Panc1 (cell line): ENCODE measurements at regions not wholly inside any gene's neighbourhood (a gene's known extent, or its start where the extent isn't known, plus 50 kb on each side); places are given as distances from the start of the nearest gene placed in this dataset.

Experiments used
- ATAC-seq: fragments of 200-7000 bp; cut with Tn5 transposase; 2 replicates; pipeline ENCODE4 v1.9.1; 2020; ENCODE audit warnings: mild to moderate bottlenecking, moderate library complexity
- BruUV-seq: library from RNA; stranded (reverse); fragments of 400-500 nt; replicated peaks from 2 replicates; lab custom pipeline; 2021; lab: Mats Ljungman, UMichigan
- CTCF ChIA-PET: fragments of 300-600 bp; sonication (Branson Sonifier 250); formaldehyde crosslinking; loops from one replicate; lab custom pipeline; 2022; ENCODE audit warnings: antibody characterized with exemption; lab: Charles Lee
- POLR2A ChIA-PET: fragments of 300-600 bp; sonication (Branson Sonifier 250); formaldehyde crosslinking; loops from one replicate; lab custom pipeline; 2022; ENCODE audit warnings: antibody characterized with exemption; lab: Charles Lee
- DNase-seq: peaks from one replicate; pipeline ENCODE4 v3.0.0-alpha.2; 2010; ENCODE audit warnings: low read depth, low spot score
- H3K27ac ChIP-seq: 2 replicates; pipeline ENCODE4 v1.5.1; 2011; ENCODE audit warnings: mild to moderate bottlenecking, low read length, inconsistent platforms
- H3K27me3 ChIP-seq: fragments of 200-500 bp; sonication (Bioruptor generic); 2 replicates; pipeline ENCODE4 v1.6.0; 2014; ENCODE audit warnings: low read length, inconsistent platforms; ENCODE audit not compliant: control insufficient read depth, insufficient read depth
- H3K36me3 ChIP-seq: fragments of 200-500 bp; sonication (Bioruptor generic); 2 replicates; pipeline ENCODE4 v1.5.1; 2014; ENCODE audit warnings: inconsistent platforms, mild to moderate bottlenecking, low read length, moderate library complexity; ENCODE audit not compliant: control insufficient read depth, insufficient read depth
- H3K4me1 ChIP-seq: 2 replicates; pipeline ENCODE4 v1.5.1; 2011; ENCODE audit warnings: inconsistent platforms, mild to moderate bottlenecking, low read length, moderate library complexity; ENCODE audit not compliant: control insufficient read depth, insufficient read depth
- H3K4me3 ChIP-seq, 2 experiments: 2 replicates each; pipeline ENCODE4 v1.5.1; 2011 to 2012; ENCODE audit warnings: low read depth in 2 of 2, low read length in 2 of 2, mild to moderate bottlenecking in 2 of 2, inconsistent platforms in 1 of 2, moderate library complexity in 1 of 2
- H3K9me3 ChIP-seq: fragments of 200-500 bp; sonication (Bioruptor generic); 2 replicates; pipeline ENCODE4 v1.5.1; 2014; ENCODE audit warnings: low read depth, mild to moderate bottlenecking, inconsistent platforms, low read length, moderate library complexity; ENCODE audit not compliant: control insufficient read depth, insufficient read depth
- CTCF ChIP-seq: fragments of 450-650 bp; IDR thresholded peaks from 2 replicates; pipeline ENCODE4 v1.5.1; 2017; ENCODE audit warnings: mild to moderate bottlenecking
- POLR2AphosphoS5 ChIP-seq: IDR thresholded peaks from 2 replicates; pipeline ENCODE4 v1.6.1; 2012; ENCODE audit warnings: mild to moderate bottlenecking, low read depth, low read length, moderate library complexity
- REST ChIP-seq, 2 experiments: IDR thresholded peaks; 2 replicates each; pipeline ENCODE4 v1.6.1; 2011 to 2012; ENCODE audit warnings: low read depth in 2 of 2, control low read depth in 1 of 2, low read length in 1 of 2, mild to moderate bottlenecking in 1 of 2, moderate library complexity in 1 of 2; ENCODE audit not compliant: insufficient read depth in 1 of 2
- SIN3A ChIP-seq: IDR thresholded peaks from 2 replicates; pipeline ENCODE4 v1.6.1; 2012; ENCODE audit warnings: low read depth, mild to moderate bottlenecking, low read length, moderate library complexity, borderline replicate concordance; ENCODE audit not compliant: insufficient read depth
- TCF7L2 ChIP-seq: IDR thresholded peaks from 2 replicates; pipeline ENCODE4 v1.6.1; 2011; ENCODE audit warnings: mild to moderate bottlenecking, low read depth, low read length, inconsistent platforms
- in situ Hi-C: cut with HindIII; loops from 2 replicates; pipeline ENCODE4 v1.10.0; 2016; ENCODE audit warnings: low sequenced_read_pairs, low pct_unique_long_range_greater_than_20kb
- intact Hi-C: fragments of 100-400 bp; cut with micrococcal nuclease; formaldehyde crosslinking; loops from one replicate; pipeline ENCODE4 v1.10.0; 2022; ENCODE audit not compliant: unreplicated experiment

- no peaks in the 10 kb centered on the region for H3K36me3 ChIP-seq
- DNase-seq, result no peak
- intact Hi-C loops (no loop called here), in situ Hi-C loops (no loop called here)
- H3K27me3 ChIP-seq, result no peaks in the 10 kb centered on the region
- ATAC-seq, result peak; percentile 95
- no peak overlapping the region for H3K4me3 ChIP-seq
- H3K27ac ChIP-seq, result peak overlapping the region; percentile 63
- CTCF ChIA-PET, result interaction anchor here (0.6 kb wide), 1 partner anchor 290 kb away, joined by 5 read pairs; no protein-coding TSS in a partner anchor
- 0 out of 2 replicates have a peak, but pooled peaks have one; percentile 30 for TF ChIP-seq TCF7L2
- TF ChIP-seq POLR2AphosphoS5, result no peak
- no TSS peak for BruUV-seq
- no peaks in the 10 kb centered on the region for H3K9me3 ChIP-seq
- POLR2A ChIA-PET, result no interaction called here
- no peaks in the 10 kb centered on the region; the same call in none of the 2 replicates for H3K4me1 ChIP-seq
These were observed 71.3 kb upstream of the KIT start for GRCh38 chr4:54586320-54586955.

- intact Hi-C loops, result no loop called here
- CTCF ChIA-PET, result no interaction called here
- peak overlapping the region; percentile 44; the same call in 1 of the 2 replicates for H3K27ac ChIP-seq
These were observed 70.5 kb upstream of the KIT start for GRCh38 chr4:54587107-54587891.

More at GRCh38 chr4:54587107-54587891, 70.5 kb upstream of the KIT start:
- BruUV-seq, result no TSS peak
- DNase-seq, result no peak
- Histone ChIP-seq H3K9me3 (no peaks in the 10 kb centered on the region), H3K4me1 (no peaks in the 10 kb centered on the region; the same call in none of the 2 replicates), H3K36me3 (no peaks in the 10 kb centered on the region), H3K27me3 (no peaks in the 10 kb centered on the region), H3K4me3 (no peak overlapping the region)
- POLR2A ChIA-PET, result no interaction called here
- in situ Hi-C loops, result no loop called here
- TF ChIP-seq CTCF (no peak), TCF7L2 (no peak), POLR2AphosphoS5 (no peak), SIN3A (no peak), REST (IDR thresholded peaks at IDR 0.05; ENCODE audit: insufficient read depth in 1 of 2, low read depth in 2 of 2, low read length in 1 of 2) (no peak)
- ATAC-seq, result no peak
